ENCODE measurements at regions not wholly inside any gene's neighbourhood (a gene's known extent, or its start where the extent isn't known, plus 50 kb on each side); places are given as distances from the start of the nearest gene placed in this dataset.

DNA sequence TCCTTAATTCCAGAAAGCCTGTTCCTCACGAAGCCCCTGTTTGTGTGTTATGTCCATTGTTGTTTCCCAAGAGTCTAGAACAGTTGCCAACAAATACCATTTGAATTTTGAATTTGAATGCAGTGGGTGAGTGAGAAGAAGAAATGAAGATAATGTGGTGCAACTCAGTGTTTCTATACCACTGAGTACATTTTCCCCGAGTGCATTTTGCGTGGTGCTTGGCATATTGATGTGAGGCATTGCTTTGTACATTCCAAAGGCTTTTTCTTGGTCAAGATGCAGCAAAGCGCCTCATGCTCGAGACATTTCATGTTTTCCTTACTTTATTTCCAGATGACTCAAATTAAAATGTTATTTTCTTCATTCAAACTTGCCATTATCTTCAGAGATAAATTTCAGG, 253.1 kb upstream of the RPS6KA3 start:
- H3K9me3 ChIP-seq (ENCODE audit: low read depth, low read length): no peaks in the 10 kb centered on the region
- no peak overlapping the region for H3K9ac ChIP-seq (ENCODE audit: insufficient read length)
- no peak overlapping the region for H3K27ac ChIP-seq
- no peaks in the 10 kb centered on the region for H3K36me3 ChIP-seq (ENCODE audit: insufficient read depth, low read length)
- no peak overlapping the region for H3K4me3 ChIP-seq
- TF ChIP-seq EZH2 (IDR thresholded peaks at IDR 0.05): no peak
- TF ChIP-seq POLR2AphosphoS5 (IDR thresholded peaks at IDR 0.05; ENCODE audit: borderline replicate concordance, low read depth, low read length): no peak
- no peak for TF ChIP-seq FOXP2 (optimal IDR thresholded peaks at IDR 0.05; ENCODE audit: control extremely low read depth, extremely low read length, insufficient read depth)
- no peak for DNase-seq (ENCODE audit: low read depth, low spot score)

DNA sequence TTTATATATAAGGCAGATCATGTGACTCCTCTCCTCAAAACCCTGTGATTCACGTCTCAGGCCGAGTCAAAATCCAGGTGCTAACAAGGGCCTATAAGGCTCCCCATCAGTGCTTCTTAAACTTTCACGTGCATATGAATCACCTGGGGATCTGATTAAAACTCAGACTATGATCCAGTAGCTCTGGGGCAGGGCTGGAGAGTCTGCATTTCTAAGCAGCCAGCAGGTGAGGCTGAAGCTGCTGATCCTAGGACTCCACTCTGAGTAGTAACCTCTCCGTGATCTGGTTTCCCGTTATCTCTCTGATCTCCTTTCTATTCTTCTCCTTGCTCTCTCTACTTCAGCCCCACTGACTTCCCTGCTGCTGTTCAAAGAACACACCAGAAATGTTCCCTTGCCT, 252.4 kb upstream of the RPS6KA3 start:
- no peak overlapping the region for H3K4me3 ChIP-seq
- H3K36me3 ChIP-seq (ENCODE audit: insufficient read depth, low read length): no peaks in the 10 kb centered on the region
- no peaks in the 10 kb centered on the region for H3K9me3 ChIP-seq (ENCODE audit: low read depth, low read length)
- H3K9ac ChIP-seq (ENCODE audit: insufficient read length): no peak overlapping the region
- DNase-seq (ENCODE audit: low read depth, low spot score): no peak
- H3K27ac ChIP-seq: no peak overlapping the region
- no peak for TF ChIP-seq EZH2 (IDR thresholded peaks at IDR 0.05)
- no peak for TF ChIP-seq FOXP2 (optimal IDR thresholded peaks at IDR 0.05; ENCODE audit: control extremely low read depth, extremely low read length, insufficient read depth)

DNA sequence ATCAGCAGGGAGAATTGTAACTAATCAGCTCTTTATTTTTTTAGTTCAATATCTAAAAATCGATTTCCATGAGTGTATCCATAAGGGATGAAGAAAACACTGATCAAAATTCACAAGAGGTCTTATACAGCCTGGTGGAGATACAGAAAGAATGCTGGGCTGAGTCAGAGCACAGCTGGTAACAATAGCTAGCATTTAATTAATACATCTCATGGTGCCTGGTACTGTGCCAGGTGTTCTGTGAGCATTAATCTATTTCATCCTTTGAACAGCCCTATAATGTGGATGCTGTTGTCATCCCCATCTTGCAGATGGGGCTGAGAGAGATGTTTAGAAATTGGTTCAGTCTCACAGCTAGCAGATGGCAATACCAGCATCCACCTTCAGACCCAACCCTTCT, 250.9 kb upstream of the RPS6KA3 start:
- H3K27ac ChIP-seq: no peak overlapping the region
- H3K36me3 ChIP-seq (ENCODE audit: insufficient read depth, low read length): no peaks in the 10 kb centered on the region
- H3K9me3 ChIP-seq (ENCODE audit: low read depth, low read length): no peaks in the 10 kb centered on the region
- no peak overlapping the region for H3K9ac ChIP-seq (ENCODE audit: insufficient read length)
- no peak overlapping the region for H3K4me3 ChIP-seq
- no peak for TF ChIP-seq POLR2AphosphoS5 (IDR thresholded peaks at IDR 0.05; ENCODE audit: borderline replicate concordance, low read depth, low read length)
- TF ChIP-seq EZH2 (IDR thresholded peaks at IDR 0.05): no peak
- TF ChIP-seq FOXP2 (optimal IDR thresholded peaks at IDR 0.05; ENCODE audit: control extremely low read depth, extremely low read length, insufficient read depth): no peak
- no peak for DNase-seq (ENCODE audit: low read depth, low spot score)

DNA sequence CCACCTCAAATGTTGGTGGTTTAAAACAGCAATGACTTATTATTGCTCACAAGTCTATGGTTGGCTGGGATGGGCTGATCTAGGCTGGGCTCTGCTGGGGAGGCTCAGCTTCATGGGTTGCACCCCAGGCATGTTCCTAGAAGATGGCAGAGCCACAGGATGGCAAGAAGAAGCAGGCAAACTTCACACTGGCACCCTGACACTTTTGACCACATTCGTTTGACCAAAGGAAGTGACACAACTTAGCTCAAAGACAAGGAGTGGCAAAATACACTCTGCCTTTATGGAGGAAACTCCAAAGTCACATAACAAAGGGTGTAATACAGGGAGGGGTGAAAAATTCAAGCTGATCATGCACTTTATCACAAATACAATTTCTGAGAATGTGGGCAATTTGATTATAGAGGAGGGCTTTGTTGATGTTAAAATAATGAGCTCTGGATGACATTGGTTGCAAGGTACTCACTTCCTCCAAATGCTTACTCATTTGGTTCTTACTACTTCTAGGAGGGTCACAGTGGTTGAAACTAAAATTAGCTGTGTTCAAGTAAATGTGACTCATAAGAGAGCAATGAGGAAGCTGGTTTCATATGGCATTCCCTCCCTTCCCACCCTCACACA, 249.2 kb upstream of the RPS6KA3 start:
- no peaks in the 10 kb centered on the region for H3K36me3 ChIP-seq (ENCODE audit: insufficient read depth, low read length)
- no peak for DNase-seq (ENCODE audit: low read depth, low spot score)
- H3K27ac ChIP-seq: no peak overlapping the region
- no peak overlapping the region for H3K4me3 ChIP-seq
- no peak overlapping the region for H3K9ac ChIP-seq (ENCODE audit: insufficient read length)
- TF ChIP-seq FOXP2 (optimal IDR thresholded peaks at IDR 0.05; ENCODE audit: control extremely low read depth, extremely low read length, insufficient read depth): no peak
- no peak for TF ChIP-seq EZH2 (IDR thresholded peaks at IDR 0.05)
- no peak for TF ChIP-seq POLR2AphosphoS5 (IDR thresholded peaks at IDR 0.05; ENCODE audit: borderline replicate concordance, low read depth, low read length)
- no peaks in the 10 kb centered on the region for H3K9me3 ChIP-seq (ENCODE audit: low read depth, low read length)

DNA sequence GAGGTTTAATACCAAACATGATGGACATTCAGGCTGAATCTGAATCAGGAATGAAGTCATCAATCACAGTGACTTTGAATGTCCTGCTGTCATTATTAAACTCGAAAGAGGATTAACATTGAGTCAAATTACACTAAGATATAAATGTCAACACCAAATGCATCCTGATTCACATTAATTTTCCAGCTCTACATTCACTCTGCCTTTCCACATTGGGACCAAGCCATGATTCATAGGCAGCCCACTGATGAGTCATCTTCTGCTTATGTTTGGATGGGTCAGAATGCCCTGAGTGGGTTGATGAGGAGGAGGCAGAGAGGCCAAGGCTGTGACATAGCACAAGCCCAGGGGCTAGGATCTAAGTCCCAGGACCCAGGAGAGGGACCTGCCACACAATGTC, 247.6 kb upstream of the RPS6KA3 start:
- Histone ChIP-seq H3K4me3 (no peak overlapping the region), H3K9me3 (ENCODE audit: low read depth, low read length) (no peaks in the 10 kb centered on the region), H3K9ac (ENCODE audit: insufficient read length) (no peak overlapping the region), H3K36me3 (ENCODE audit: insufficient read depth, low read length) (no peaks in the 10 kb centered on the region), H3K27ac (no peak overlapping the region)
- no peak for DNase-seq (ENCODE audit: low read depth, low spot score)
- TF ChIP-seq EZH2 (IDR thresholded peaks at IDR 0.05): no peak
- no peak for TF ChIP-seq POLR2AphosphoS5 (IDR thresholded peaks at IDR 0.05; ENCODE audit: borderline replicate concordance, low read depth, low read length)
- no peak for TF ChIP-seq FOXP2 (optimal IDR thresholded peaks at IDR 0.05; ENCODE audit: control extremely low read depth, extremely low read length, insufficient read depth)

DNA sequence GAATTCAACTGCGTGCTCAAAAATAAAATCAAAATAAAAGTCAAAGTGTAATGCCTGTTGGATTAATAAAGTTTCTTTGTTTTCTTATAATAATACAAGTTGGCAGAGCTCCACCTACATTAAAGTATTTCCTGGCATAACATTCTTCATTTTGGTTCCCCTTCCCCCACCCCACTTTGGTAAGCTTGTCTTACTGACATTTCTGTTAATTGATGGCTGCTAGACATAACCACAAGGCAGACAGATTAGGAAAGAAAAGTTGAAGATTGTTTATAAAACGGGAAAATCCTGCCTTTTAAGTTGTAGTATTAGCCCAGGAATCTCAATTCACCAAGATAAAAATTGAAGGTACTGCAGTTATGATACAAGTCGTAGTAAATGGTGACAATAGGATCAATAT, 246.5 kb upstream of the RPS6KA3 start:
- TF ChIP-seq POLR2AphosphoS5 (IDR thresholded peaks at IDR 0.05; ENCODE audit: borderline replicate concordance, low read depth, low read length) (no peak), FOXP2 (optimal IDR thresholded peaks at IDR 0.05; ENCODE audit: control extremely low read depth, extremely low read length, insufficient read depth) (no peak)
- DNase-seq (ENCODE audit: low read depth, low spot score): no peak
- no peak overlapping the region for H3K27ac ChIP-seq
- H3K9ac ChIP-seq (ENCODE audit: insufficient read length): no peak overlapping the region
- no peaks in the 10 kb centered on the region for H3K9me3 ChIP-seq (ENCODE audit: low read depth, low read length)
- no peak overlapping the region for H3K4me3 ChIP-seq
- H3K36me3 ChIP-seq (ENCODE audit: insufficient read depth, low read length): no peaks in the 10 kb centered on the region

DNA sequence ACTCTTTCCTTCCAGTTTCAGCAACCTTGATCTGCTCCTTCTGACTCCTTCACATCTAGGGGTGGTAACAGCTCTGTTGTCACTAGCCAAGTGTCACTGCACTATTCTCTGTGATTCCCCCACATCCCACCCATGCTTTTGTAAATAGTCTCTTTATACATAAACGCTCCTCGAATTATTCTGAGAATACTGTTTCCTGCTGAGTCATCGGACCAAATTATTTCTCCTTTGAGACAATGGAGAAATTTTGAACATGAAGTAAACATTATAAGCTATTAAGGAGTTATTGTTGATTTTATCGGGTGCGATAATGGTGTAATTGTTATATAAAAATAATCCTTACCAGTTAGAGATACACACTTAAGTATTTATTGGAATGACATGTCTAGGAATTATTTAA, 245.1 kb upstream of the RPS6KA3 start:
- no peak for DNase-seq (ENCODE audit: low read depth, low spot score)
- H3K27ac ChIP-seq: no peak overlapping the region
- no peak overlapping the region for H3K4me3 ChIP-seq
- no peaks in the 10 kb centered on the region for H3K36me3 ChIP-seq (ENCODE audit: insufficient read depth, low read length)
- TF ChIP-seq POLR2AphosphoS5 (IDR thresholded peaks at IDR 0.05; ENCODE audit: borderline replicate concordance, low read depth, low read length) (no peak), FOXP2 (optimal IDR thresholded peaks at IDR 0.05; ENCODE audit: control extremely low read depth, extremely low read length, insufficient read depth) (no peak), EZH2 (IDR thresholded peaks at IDR 0.05) (no peak)
- no peak overlapping the region for H3K9ac ChIP-seq (ENCODE audit: insufficient read length)
- no peaks in the 10 kb centered on the region for H3K9me3 ChIP-seq (ENCODE audit: low read depth, low read length)

DNA sequence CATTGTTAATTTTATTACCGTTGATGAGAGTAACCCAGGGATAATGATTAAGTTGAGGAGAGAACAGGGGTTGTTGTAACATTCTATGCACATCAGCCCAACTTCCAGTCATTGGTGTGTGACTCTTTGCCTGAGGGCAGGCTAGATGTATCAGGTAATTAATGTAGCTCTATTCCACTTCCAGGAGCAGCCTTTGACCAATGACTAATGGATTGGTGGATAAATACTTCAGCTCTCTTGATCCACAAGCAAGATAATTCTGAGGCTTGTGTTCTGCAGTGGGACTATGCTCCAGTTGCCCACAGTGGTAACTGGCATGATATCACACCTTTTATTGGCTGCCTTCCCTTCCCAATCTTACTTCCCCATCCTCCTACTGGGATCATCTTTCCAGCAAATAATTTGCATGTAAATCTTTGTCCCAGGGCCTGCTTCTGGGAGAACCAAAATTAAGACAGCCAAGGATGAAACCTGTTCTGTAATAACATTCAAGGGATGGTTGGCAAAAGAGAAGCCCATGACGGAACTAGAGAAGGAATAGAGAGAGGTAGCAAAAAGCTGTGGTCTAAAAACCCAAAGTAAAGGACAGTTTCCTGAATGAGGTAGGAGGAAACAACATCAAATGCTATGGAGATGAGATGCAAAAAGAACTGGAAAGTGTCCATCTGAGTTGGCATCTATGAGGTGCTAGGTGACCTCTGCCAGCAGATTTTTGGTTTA, 241.4 kb upstream of the RPS6KA3 start:
- no peaks in the 10 kb centered on the region for H3K36me3 ChIP-seq (ENCODE audit: insufficient read depth, low read length)
- no peak overlapping the region for H3K27ac ChIP-seq
- TF ChIP-seq EZH2 (IDR thresholded peaks at IDR 0.05): no peak
- TF ChIP-seq POLR2AphosphoS5 (IDR thresholded peaks at IDR 0.05; ENCODE audit: borderline replicate concordance, low read depth, low read length): no peak
- no peak for TF ChIP-seq FOXP2 (optimal IDR thresholded peaks at IDR 0.05; ENCODE audit: control extremely low read depth, extremely low read length, insufficient read depth)
- H3K4me3 ChIP-seq: no peak overlapping the region
- no peak for DNase-seq (ENCODE audit: low read depth, low spot score)
- no peak overlapping the region for H3K9ac ChIP-seq (ENCODE audit: insufficient read length)
- H3K9me3 ChIP-seq (ENCODE audit: low read depth, low read length): no peaks in the 10 kb centered on the region

DNA sequence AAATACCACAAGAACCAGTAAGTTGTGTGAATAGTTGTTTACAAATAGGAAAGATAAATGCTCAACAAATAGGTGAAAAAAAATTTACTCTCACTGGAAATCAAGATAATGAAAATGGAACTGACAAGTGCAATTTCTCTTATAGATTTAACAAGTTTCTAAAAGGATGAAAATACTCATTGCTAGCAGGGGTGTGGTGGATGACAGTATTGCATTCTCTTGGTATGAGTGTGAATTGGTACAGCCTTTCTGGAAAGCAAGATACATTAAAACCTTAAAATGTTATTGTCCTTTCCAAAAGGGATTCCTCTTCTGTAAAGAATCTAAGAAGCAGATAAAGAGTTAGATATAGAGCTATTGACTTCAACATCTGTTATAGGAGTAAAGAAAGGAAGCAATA, 240.0 kb upstream of the RPS6KA3 start:
- Histone ChIP-seq H3K4me3 (no peak overlapping the region), H3K27ac (no peak overlapping the region), H3K36me3 (ENCODE audit: insufficient read depth, low read length) (no peaks in the 10 kb centered on the region), H3K9me3 (ENCODE audit: low read depth, low read length) (no peaks in the 10 kb centered on the region), H3K9ac (ENCODE audit: insufficient read length) (no peak overlapping the region)
- TF ChIP-seq EZH2 (IDR thresholded peaks at IDR 0.05) (no peak), POLR2AphosphoS5 (IDR thresholded peaks at IDR 0.05; ENCODE audit: borderline replicate concordance, low read depth, low read length) (no peak), FOXP2 (optimal IDR thresholded peaks at IDR 0.05; ENCODE audit: control extremely low read depth, extremely low read length, insufficient read depth) (no peak)
- no peak for DNase-seq (ENCODE audit: low read depth, low spot score)

Measured in SK-N-MC (cell line).